HEK293 (cell line): ENCODE measurements at regions not wholly inside any gene's neighbourhood (a gene's known extent, or its start where the extent isn't known, plus 50 kb on each side); places are given as distances from the start of the nearest gene placed in this dataset.

Experiments used
- CTCF ChIA-PET: fragments of 350-600 bp; formaldehyde crosslinking; extraction: SDS; loops from one replicate; lab custom pipeline; 2021; ENCODE audit warnings: antibody characterized with exemption; lab: Yijun Ruan, JAX
- POLR2A ChIA-PET: fragments of 300-600 bp; formaldehyde crosslinking; extraction: SDS; loops from one replicate; lab custom pipeline; 2020; ENCODE audit warnings: antibody characterized with exemption, inconsistent platforms; lab: Yijun Ruan, JAX
- H3K27ac ChIP-seq: fragments of 200-500 bp; sonication (Bioruptor generic); 2 replicates; pipeline ENCODE4 v1.5.1; 2014; ENCODE audit warnings: low read depth, low read length, control low read depth, inconsistent platforms; ENCODE audit errors: extremely low read depth
- H3K36me3 ChIP-seq, 2 experiments: fragments of 200-500 bp in 1 of 2; sonication (Bioruptor generic) in 1 of 2; 1 replicate in 1 of 2; 2 replicates in 1 of 2; pipeline ENCODE4 v1.5.1; 2014 to 2017; ENCODE audit warnings: inconsistent platforms in 2 of 2, low read length in 2 of 2; ENCODE audit not compliant: control insufficient read depth in 2 of 2, insufficient read depth in 1 of 2
- H3K4me1 ChIP-seq: fragments of 200-500 bp; sonication (Bioruptor generic); 2 replicates; pipeline ENCODE4 v1.5.1; 2014; ENCODE audit warnings: mild to moderate bottlenecking, low read length, inconsistent platforms; ENCODE audit not compliant: control insufficient read depth, insufficient read depth
- H3K4me3 ChIP-seq: 2 replicates; pipeline ENCODE4 v1.5.1; 2011; ENCODE audit warnings: low read depth, mild to moderate bottlenecking, control low read depth, low read length, moderate library complexity
- H3K9me3 ChIP-seq: fragments of 200-500 bp; sonication (Bioruptor generic); 2 replicates; pipeline ENCODE4 v1.5.1; 2014; ENCODE audit warnings: low read depth, low read length, inconsistent platforms; ENCODE audit not compliant: control insufficient read depth, insufficient read depth
- GLIS2 ChIP-seq: fragments of 450-650 bp; formaldehyde crosslinking; IDR thresholded peaks from 2 replicates; pipeline ENCODE4 v1.5.1; 2016; ENCODE audit warnings: missing biosample characterization, missing genetic modification characterization
- KLF7 ChIP-seq: fragments of 450-650 bp; formaldehyde crosslinking; IDR thresholded peaks from 2 replicates; pipeline ENCODE4 v1.5.1; 2016; ENCODE audit warnings: missing biosample characterization, missing genetic modification characterization, borderline replicate concordance
- SP3 ChIP-seq: fragments of 450-650 bp; formaldehyde crosslinking; IDR thresholded peaks from 2 replicates; pipeline ENCODE4 v1.5.1; 2016; ENCODE audit warnings: missing biosample characterization, missing genetic modification characterization
- YY2 ChIP-seq: fragments of 450-650 bp; formaldehyde crosslinking; IDR thresholded peaks from 2 replicates; pipeline ENCODE4 v1.5.1; 2016; ENCODE audit warnings: missing biosample characterization, missing genetic modification characterization
- ZBTB17 ChIP-seq: fragments of 450-650 bp; formaldehyde crosslinking; IDR thresholded peaks from 2 replicates; pipeline ENCODE4 v1.5.1; 2016; ENCODE audit warnings: missing biosample characterization, missing genetic modification characterization
- ZFP37 ChIP-seq: fragments of 450-650 bp; formaldehyde crosslinking; IDR thresholded peaks from 2 replicates; pipeline ENCODE4 v1.5.1; 2016; ENCODE audit warnings: missing biosample characterization, missing genetic modification characterization
- ZNF121 ChIP-seq: fragments of 450-650 bp; formaldehyde crosslinking; IDR thresholded peaks from 2 replicates; pipeline ENCODE4 v1.5.1; 2016; ENCODE audit warnings: missing biosample characterization, missing genetic modification characterization
- ZNF174 ChIP-seq: fragments of 450-650 bp; formaldehyde crosslinking; IDR thresholded peaks from 2 replicates; pipeline ENCODE4 v1.5.0; 2017; ENCODE audit warnings: missing biosample characterization, mild to moderate bottlenecking, missing genetic modification characterization
- ZNF302 ChIP-seq: fragments of 450-650 bp; formaldehyde crosslinking; IDR thresholded peaks from 2 replicates; pipeline ENCODE4 v1.5.1; 2016; ENCODE audit warnings: missing biosample characterization, missing genetic modification characterization, low read depth
- ZNF433 ChIP-seq: fragments of 450-650 bp; formaldehyde crosslinking; IDR thresholded peaks from 2 replicates; pipeline ENCODE4 v1.5.1; 2016; ENCODE audit warnings: missing biosample characterization, missing genetic modification characterization, low read depth
- ZNF530 ChIP-seq: fragments of 450-650 bp; formaldehyde crosslinking; IDR thresholded peaks from 2 replicates; pipeline ENCODE4 v1.5.1; 2016; ENCODE audit warnings: low read depth, missing biosample characterization, missing genetic modification characterization
- ZNF548 ChIP-seq: fragments of 450-650 bp; formaldehyde crosslinking; IDR thresholded peaks from 2 replicates; pipeline ENCODE4 v1.5.1; 2016; ENCODE audit warnings: missing biosample characterization, missing genetic modification characterization
- ZNF629 ChIP-seq: fragments of 450-650 bp; formaldehyde crosslinking; IDR thresholded peaks from 2 replicates; pipeline ENCODE4 v1.5.1; 2017; ENCODE audit warnings: missing biosample characterization, missing genetic modification characterization
- ZNF658 ChIP-seq: fragments of 450-650 bp; formaldehyde crosslinking; IDR thresholded peaks from 2 replicates; pipeline ENCODE4; 2016; ENCODE audit warnings: missing biosample characterization, missing genetic modification characterization
- ZNF664 ChIP-seq: fragments of 450-650 bp; formaldehyde crosslinking; IDR thresholded peaks from 2 replicates; pipeline ENCODE4 v1.5.1; 2016; ENCODE audit warnings: missing biosample characterization, missing genetic modification characterization
- ZNF777 ChIP-seq: fragments of 450-650 bp; formaldehyde crosslinking; IDR thresholded peaks from 2 replicates; pipeline ENCODE4 v1.5.1; 2017; ENCODE audit warnings: missing biosample characterization, missing genetic modification characterization, borderline replicate concordance
- ZNF785 ChIP-seq: fragments of 450-650 bp; formaldehyde crosslinking; IDR thresholded peaks from 2 replicates; pipeline ENCODE4 v1.5.1; 2016; ENCODE audit warnings: missing biosample characterization, missing genetic modification characterization
- ZNF791 ChIP-seq: fragments of 450-650 bp; formaldehyde crosslinking; IDR thresholded peaks from 2 replicates; pipeline ENCODE4 v1.5.1; 2016; ENCODE audit warnings: missing biosample characterization, missing genetic modification characterization
- ZSCAN30 ChIP-seq: fragments of 450-650 bp; IDR thresholded peaks from 2 replicates; pipeline ENCODE4 v1.5.1; 2018; ENCODE audit warnings: missing biosample characterization, mild to moderate bottlenecking, missing genetic modification characterization, moderate library complexity
- TF ChIP-seq, protein P1 (sequence below): fragments of 450-650 bp; formaldehyde crosslinking; IDR thresholded peaks from 2 replicates; pipeline ENCODE4 v1.5.1; 2016; ENCODE audit warnings: missing biosample characterization, missing genetic modification characterization, low read depth
- TF ChIP-seq, protein P2 (sequence below): fragments of 450-650 bp; formaldehyde crosslinking; IDR thresholded peaks from 2 replicates; pipeline ENCODE4 v1.5.0; 2017; ENCODE audit warnings: missing biosample characterization, missing genetic modification characterization, borderline replicate concordance
- TF ChIP-seq, protein P3 (sequence below): fragments of 450-650 bp; formaldehyde crosslinking; IDR thresholded peaks from 2 replicates; pipeline ENCODE4 v1.5.1; 2017; ENCODE audit warnings: missing biosample characterization, missing genetic modification characterization
- TF ChIP-seq, protein P4 (sequence below): fragments of 450-650 bp; formaldehyde crosslinking; IDR thresholded peaks from 2 replicates; pipeline ENCODE4 v1.5.1; 2017; ENCODE audit warnings: missing biosample characterization, mild to moderate bottlenecking, missing genetic modification characterization, moderate library complexity
- TF ChIP-seq, protein P5 (sequence below): fragments of 450-650 bp; formaldehyde crosslinking; conservative IDR thresholded peaks from 2 replicates; pipeline ENCODE4 v1.5.1; 2016; ENCODE audit warnings: low read depth, missing biosample characterization, missing genetic modification characterization

DNA sequence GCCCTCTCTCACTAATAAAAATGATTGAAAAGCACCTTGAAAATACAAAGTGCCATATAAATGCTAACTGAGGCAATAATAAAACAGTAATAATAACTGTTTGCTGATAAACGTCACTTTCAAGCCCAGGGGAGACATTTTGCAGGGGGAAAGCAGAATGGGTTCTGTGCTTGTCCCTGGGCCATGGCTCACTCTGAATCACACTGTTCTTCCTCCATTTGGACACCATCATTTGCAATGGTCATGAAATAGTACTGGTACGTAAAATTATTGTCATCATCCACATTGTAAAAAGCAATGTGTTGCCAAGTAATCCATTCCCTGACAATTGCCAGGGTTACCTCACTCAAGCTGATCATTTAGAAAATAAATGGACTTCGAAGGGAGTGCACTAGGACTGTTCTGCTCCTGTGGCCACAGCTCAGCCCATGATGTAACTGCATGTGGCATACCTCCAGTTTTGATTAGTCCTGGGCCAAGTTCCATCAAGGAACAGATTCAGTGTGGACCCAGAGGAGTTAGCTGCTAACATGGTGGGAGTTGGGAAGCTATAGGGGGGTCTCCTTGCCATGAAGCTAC is 508.8 kb upstream of the CELF4 start (continued):
- TF ChIP-seq, protein P1, sequence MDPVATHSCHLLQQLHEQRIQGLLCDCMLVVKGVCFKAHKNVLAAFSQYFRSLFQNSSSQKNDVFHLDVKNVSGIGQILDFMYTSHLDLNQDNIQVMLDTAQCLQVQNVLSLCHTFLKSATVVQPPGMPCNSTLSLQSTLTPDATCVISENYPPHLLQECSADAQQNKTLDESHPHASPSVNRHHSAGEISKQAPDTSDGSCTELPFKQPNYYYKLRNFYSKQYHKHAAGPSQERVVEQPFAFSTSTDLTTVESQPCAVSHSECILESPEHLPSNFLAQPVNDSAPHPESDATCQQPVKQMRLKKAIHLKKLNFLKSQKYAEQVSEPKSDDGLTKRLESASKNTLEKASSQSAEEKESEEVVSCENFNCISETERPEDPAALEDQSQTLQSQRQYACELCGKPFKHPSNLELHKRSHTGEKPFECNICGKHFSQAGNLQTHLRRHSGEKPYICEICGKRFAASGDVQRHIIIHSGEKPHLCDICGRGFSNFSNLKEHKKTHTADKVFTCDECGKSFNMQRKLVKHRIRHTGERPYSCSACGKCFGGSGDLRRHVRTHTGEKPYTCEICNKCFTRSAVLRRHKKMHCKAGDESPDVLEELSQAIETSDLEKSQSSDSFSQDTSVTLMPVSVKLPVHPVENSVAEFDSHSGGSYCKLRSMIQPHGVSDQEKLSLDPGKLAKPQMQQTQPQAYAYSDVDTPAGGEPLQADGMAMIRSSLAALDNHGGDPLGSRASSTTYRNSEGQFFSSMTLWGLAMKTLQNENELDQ (tag by site-specific recombination): no peak
- TF ChIP-seq SP3 (tag by site-specific recombination): no peak
- TF ChIP-seq ZSCAN30: no peak
- no peak for TF ChIP-seq GLIS2 (tag by site-specific recombination)
- no peak for TF ChIP-seq ZNF530
- TF ChIP-seq ZNF174 (tag by site-specific recombination): no peak
- TF ChIP-seq ZNF785: no peak
- TF ChIP-seq, protein P2, sequence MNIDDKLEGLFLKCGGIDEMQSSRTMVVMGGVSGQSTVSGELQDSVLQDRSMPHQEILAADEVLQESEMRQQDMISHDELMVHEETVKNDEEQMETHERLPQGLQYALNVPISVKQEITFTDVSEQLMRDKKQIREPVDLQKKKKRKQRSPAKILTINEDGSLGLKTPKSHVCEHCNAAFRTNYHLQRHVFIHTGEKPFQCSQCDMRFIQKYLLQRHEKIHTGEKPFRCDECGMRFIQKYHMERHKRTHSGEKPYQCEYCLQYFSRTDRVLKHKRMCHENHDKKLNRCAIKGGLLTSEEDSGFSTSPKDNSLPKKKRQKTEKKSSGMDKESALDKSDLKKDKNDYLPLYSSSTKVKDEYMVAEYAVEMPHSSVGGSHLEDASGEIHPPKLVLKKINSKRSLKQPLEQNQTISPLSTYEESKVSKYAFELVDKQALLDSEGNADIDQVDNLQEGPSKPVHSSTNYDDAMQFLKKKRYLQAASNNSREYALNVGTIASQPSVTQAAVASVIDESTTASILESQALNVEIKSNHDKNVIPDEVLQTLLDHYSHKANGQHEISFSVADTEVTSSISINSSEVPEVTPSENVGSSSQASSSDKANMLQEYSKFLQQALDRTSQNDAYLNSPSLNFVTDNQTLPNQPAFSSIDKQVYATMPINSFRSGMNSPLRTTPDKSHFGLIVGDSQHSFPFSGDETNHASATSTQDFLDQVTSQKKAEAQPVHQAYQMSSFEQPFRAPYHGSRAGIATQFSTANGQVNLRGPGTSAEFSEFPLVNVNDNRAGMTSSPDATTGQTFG: no peak

DNA sequence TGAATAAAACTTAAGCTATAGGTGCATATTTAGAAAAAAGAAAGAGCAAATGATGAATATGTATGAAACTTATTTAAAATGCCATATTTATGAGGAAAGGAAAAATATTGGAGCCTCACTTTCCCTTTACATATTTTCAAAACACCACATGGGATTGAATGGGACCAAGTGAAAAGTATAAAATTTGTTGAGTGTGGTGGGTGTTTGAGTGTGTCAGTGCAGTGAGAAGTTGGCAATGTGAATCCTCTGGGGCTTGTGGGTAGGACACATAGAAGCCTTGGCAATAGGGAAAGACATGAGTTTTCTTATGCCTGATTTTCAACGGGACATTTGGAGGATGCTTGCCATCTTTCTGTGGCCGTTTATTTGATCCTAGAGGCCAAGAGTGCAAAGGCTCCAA is 502.2 kb upstream of the CELF4 start:
- H3K4me1 ChIP-seq: no peaks in the 10 kb centered on the region
- no peaks in the 10 kb centered on the region for H3K9me3 ChIP-seq
- no peak overlapping the region for H3K27ac ChIP-seq
- H3K4me3 ChIP-seq: no peak overlapping the region
- ChIA-PET POLR2A (no interaction called here), CTCF (no interaction called here)
- TF ChIP-seq YY2 (tag by site-specific recombination) (no peak), ZNF658 (no peak), ZBTB17 (tag by site-specific recombination) (no peak), ZFP37 (no peak), ZNF548 (tag by site-specific recombination) (no peak), ZNF121 (tag by site-specific recombination) (no peak), KLF7 (tag by site-specific recombination) (no peak), GLIS2 (tag by site-specific recombination) (no peak), ZNF302 (tag by site-specific recombination) (no peak), ZNF433 (no peak), ZNF664 (tag by site-specific recombination) (no peak), ZNF629 (no peak), ZNF777 (tag by site-specific recombination) (no peak), ZNF791 (tag by site-specific recombination) (no peak)
- TF ChIP-seq, protein P3, sequence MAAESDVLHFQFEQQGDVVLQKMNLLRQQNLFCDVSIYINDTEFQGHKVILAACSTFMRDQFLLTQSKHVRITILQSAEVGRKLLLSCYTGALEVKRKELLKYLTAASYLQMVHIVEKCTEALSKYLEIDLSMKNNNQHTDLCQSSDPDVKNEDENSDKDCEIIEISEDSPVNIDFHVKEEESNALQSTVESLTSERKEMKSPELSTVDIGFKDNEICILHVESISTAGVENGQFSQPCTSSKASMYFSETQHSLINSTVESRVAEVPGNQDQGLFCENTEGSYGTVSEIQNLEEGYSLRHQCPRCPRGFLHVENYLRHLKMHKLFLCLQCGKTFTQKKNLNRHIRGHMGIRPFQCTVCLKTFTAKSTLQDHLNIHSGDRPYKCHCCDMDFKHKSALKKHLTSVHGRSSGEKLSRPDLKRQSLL (tag by site-specific recombination): no peak
- TF ChIP-seq, protein P4, sequence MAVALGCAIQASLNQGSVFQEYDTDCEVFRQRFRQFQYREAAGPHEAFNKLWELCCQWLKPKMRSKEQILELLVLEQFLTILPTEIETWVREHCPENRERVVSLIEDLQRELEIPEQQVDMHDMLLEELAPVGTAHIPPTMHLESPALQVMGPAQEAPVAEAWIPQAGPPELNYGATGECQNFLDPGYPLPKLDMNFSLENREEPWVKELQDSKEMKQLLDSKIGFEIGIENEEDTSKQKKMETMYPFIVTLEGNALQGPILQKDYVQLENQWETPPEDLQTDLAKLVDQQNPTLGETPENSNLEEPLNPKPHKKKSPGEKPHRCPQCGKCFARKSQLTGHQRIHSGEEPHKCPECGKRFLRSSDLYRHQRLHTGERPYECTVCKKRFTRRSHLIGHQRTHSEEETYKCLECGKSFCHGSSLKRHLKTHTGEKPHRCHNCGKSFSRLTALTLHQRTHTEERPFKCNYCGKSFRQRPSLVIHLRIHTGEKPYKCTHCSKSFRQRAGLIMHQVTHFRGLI (tag by site-specific recombination): no peak
- TF ChIP-seq, protein P5, sequence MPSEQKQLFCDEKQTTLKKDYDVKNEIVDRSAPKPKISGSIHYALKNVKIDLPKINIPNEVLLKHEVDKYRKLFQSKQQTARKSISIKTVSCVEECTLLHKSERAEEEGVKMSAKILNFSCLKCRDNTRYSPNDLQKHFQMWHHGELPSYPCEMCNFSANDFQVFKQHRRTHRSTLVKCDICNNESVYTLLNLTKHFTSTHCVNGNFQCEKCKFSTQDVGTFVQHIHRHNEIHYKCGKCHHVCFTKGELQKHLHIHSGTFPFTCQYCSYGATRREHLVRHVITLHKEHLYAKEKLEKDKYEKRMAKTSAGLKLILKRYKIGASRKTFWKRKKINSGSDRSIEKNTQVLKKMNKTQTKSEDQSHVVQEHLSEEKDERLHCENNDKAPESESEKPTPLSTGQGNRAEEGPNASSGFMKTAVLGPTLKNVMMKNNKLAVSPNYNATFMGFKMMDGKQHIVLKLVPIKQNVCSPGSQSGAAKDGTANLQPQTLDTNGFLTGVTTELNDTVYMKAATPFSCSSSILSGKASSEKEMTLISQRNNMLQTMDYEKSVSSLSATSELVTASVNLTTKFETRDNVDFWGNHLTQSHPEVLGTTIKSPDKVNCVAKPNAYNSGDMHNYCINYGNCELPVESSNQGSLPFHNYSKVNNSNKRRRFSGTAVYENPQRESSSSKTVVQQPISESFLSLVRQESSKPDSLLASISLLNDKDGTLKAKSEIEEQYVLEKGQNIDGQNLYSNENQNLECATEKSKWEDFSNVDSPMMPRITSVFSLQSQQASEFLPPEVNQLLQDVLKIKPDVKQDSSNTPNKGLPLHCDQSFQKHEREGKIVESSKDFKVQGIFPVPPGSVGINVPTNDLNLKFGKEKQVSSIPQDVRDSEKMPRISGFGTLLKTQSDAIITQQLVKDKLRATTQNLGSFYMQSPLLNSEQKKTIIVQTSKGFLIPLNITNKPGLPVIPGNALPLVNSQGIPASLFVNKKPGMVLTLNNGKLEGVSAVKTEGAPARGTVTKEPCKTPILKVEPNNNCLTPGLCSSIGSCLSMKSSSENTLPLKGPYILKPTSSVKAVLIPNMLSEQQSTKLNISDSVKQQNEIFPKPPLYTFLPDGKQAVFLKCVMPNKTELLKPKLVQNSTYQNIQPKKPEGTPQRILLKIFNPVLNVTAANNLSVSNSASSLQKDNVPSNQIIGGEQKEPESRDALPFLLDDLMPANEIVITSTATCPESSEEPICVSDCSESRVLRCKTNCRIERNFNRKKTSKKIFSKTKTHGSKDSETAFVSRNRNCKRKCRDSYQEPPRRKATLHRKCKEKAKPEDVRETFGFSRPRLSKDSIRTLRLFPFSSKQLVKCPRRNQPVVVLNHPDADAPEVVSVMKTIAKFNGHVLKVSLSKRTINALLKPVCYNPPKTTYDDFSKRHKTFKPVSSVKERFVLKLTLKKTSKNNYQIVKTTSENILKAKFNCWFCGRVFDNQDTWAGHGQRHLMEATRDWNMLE (tag by site-specific recombination): no peak
- H3K36me3 ChIP-seq: no peaks in the 10 kb centered on the region
